ENCODE measurements at regions not wholly inside any gene's neighbourhood (a gene's known extent, or its start where the extent isn't known, plus 50 kb on each side); places are given as distances from the start of the nearest gene placed in this dataset.

- H3K27me3 Mint-ChIP-seq (ENCODE audit: low read depth): no peaks in the 10 kb centered on the region
- H3K36me3 Mint-ChIP-seq (ENCODE audit: low read depth): no peaks in the 10 kb centered on the region
- DNase-seq (no peak), ATAC-seq (no peak)
- POLR2A ChIA-PET: no interaction called here
- H3K4me1 Mint-ChIP-seq (ENCODE audit: low read depth): no peaks in the 10 kb centered on the region
- H3K9me3 Mint-ChIP-seq (ENCODE audit: insufficient read depth): peaks cover 6% of the 10 kb centered on the region
- CTCF ChIA-PET: no interaction called here
- no peak overlapping the region for H3K27ac Mint-ChIP-seq
- H3K4me3 Mint-ChIP-seq: no peak overlapping the region
Measured at GRCh38 chr3:64761729-64762128, 73.9 kb upstream of the ADAMTS9 start.

GRCh38 chr3:64760258-64760657 lies 72.5 kb upstream of the ADAMTS9 start:
- H3K27me3 Mint-ChIP-seq (ENCODE audit: low read depth): no peaks in the 10 kb centered on the region
- ATAC-seq (no peak), DNase-seq (no peak)
- peaks cover 6% of the 10 kb centered on the region for H3K9me3 Mint-ChIP-seq (ENCODE audit: insufficient read depth)
- H3K27ac Mint-ChIP-seq: no peak overlapping the region
- H3K4me1 Mint-ChIP-seq (ENCODE audit: low read depth): no peaks in the 10 kb centered on the region
- no peaks in the 10 kb centered on the region for H3K36me3 Mint-ChIP-seq (ENCODE audit: low read depth)
- ChIA-PET POLR2A (no interaction called here), CTCF (no interaction called here)
- no peak overlapping the region for H3K4me3 Mint-ChIP-seq

GRCh38 chr3:64759811-64760210 lies 72.0 kb upstream of the ADAMTS9 start:
- H3K27me3 Mint-ChIP-seq (ENCODE audit: low read depth): no peaks in the 10 kb centered on the region
- no peaks in the 10 kb centered on the region for H3K36me3 Mint-ChIP-seq (ENCODE audit: low read depth)
- ChIA-PET CTCF (no interaction called here), POLR2A (no interaction called here)
- H3K9me3 Mint-ChIP-seq (ENCODE audit: insufficient read depth): peaks cover 6% of the 10 kb centered on the region
- H3K4me3 Mint-ChIP-seq: no peak overlapping the region
- no peak overlapping the region for H3K27ac Mint-ChIP-seq
- DNase-seq (no peak), ATAC-seq (no peak)
- no peaks in the 10 kb centered on the region for H3K4me1 Mint-ChIP-seq (ENCODE audit: low read depth)

- CTCF ChIA-PET: no interaction called here
Measured at GRCh38 chr3:64756398-64756986, 68.7 kb upstream of the ADAMTS9 start.

GRCh38 chr3:64748244-64748904 lies 60.6 kb upstream of the ADAMTS9 start:
- no peak overlapping the region for H3K27ac Mint-ChIP-seq
- H3K9me3 Mint-ChIP-seq (ENCODE audit: insufficient read depth): no peaks in the 10 kb centered on the region
- no peaks in the 10 kb centered on the region for H3K27me3 Mint-ChIP-seq (ENCODE audit: low read depth)
- H3K4me1 Mint-ChIP-seq (ENCODE audit: low read depth): no peaks in the 10 kb centered on the region
- DNase-seq (no peak), ATAC-seq (no peak)
- H3K36me3 Mint-ChIP-seq (ENCODE audit: low read depth): no peaks in the 10 kb centered on the region
- ChIA-PET POLR2A (no interaction called here), CTCF (no interaction called here)
- no peak overlapping the region for H3K4me3 Mint-ChIP-seq

More at GRCh38 chr3:64756398-64756986, 68.7 kb upstream of the ADAMTS9 start:
- H3K4me3 Mint-ChIP-seq: no peak overlapping the region
- DNase-seq: no peak
- H3K27ac Mint-ChIP-seq: no peak overlapping the region
- H3K9me3 Mint-ChIP-seq (ENCODE audit: insufficient read depth): peaks cover 4% of the 10 kb centered on the region
- POLR2A ChIA-PET: no interaction called here
- no peak for ATAC-seq
- no peaks in the 10 kb centered on the region for H3K4me1 Mint-ChIP-seq (ENCODE audit: low read depth)
- no peaks in the 10 kb centered on the region for H3K36me3 Mint-ChIP-seq (ENCODE audit: low read depth)
- no peaks in the 10 kb centered on the region for H3K27me3 Mint-ChIP-seq (ENCODE audit: low read depth)

- POLR2A ChIA-PET: no interaction called here
- ATAC-seq (no peak), DNase-seq (no peak)
- CTCF ChIA-PET: no interaction called here
- H3K4me3 Mint-ChIP-seq: no peak overlapping the region
- H3K9me3 Mint-ChIP-seq (ENCODE audit: insufficient read depth): no peaks in the 10 kb centered on the region
- no peaks in the 10 kb centered on the region for H3K4me1 Mint-ChIP-seq (ENCODE audit: low read depth)
- H3K27me3 Mint-ChIP-seq (ENCODE audit: low read depth): no peaks in the 10 kb centered on the region
- no peaks in the 10 kb centered on the region for H3K36me3 Mint-ChIP-seq (ENCODE audit: low read depth)
- no peak overlapping the region for H3K27ac Mint-ChIP-seq
Measured at GRCh38 chr3:64747679-64748078, 59.9 kb upstream of the ADAMTS9 start.

GRCh38 chr3:64743887-64744243 lies 56.1 kb upstream of the ADAMTS9 start:
- no peaks in the 10 kb centered on the region for H3K4me1 Mint-ChIP-seq (ENCODE audit: low read depth)
- no peak overlapping the region for H3K4me3 Mint-ChIP-seq
- H3K27ac Mint-ChIP-seq: no peak overlapping the region
- ChIA-PET CTCF (no interaction called here), POLR2A (no interaction called here)
- no peak for DNase-seq
- H3K27me3 Mint-ChIP-seq (ENCODE audit: low read depth): no peaks in the 10 kb centered on the region
- H3K36me3 Mint-ChIP-seq (ENCODE audit: low read depth): no peaks in the 10 kb centered on the region
- no peak for ATAC-seq
- no peaks in the 10 kb centered on the region for H3K9me3 Mint-ChIP-seq (ENCODE audit: insufficient read depth)

- POLR2A ChIA-PET: no interaction called here
- Mint-ChIP-seq H3K9me3 (ENCODE audit: insufficient read depth) (no peaks in the 10 kb centered on the region), H3K4me3 (no peak overlapping the region), H3K27ac (no peak overlapping the region), H3K36me3 (ENCODE audit: low read depth) (no peaks in the 10 kb centered on the region), H3K4me1 (ENCODE audit: low read depth) (no peaks in the 10 kb centered on the region), H3K27me3 (ENCODE audit: low read depth) (no peaks in the 10 kb centered on the region)
- ATAC-seq: no peak
- no peak for DNase-seq
- CTCF ChIA-PET: no interaction called here
Measured at GRCh38 chr3:64743156-64743886, 55.5 kb upstream of the ADAMTS9 start.

- no peaks in the 10 kb centered on the region for H3K36me3 Mint-ChIP-seq (ENCODE audit: low read depth)
- ChIA-PET CTCF (no interaction called here), POLR2A (no interaction called here)
- H3K4me1 Mint-ChIP-seq (ENCODE audit: low read depth): no peaks in the 10 kb centered on the region
- no peak overlapping the region for H3K27ac Mint-ChIP-seq
- DNase-seq (no peak), ATAC-seq (no peak)
- H3K4me3 Mint-ChIP-seq: no peak overlapping the region
- no peaks in the 10 kb centered on the region for H3K27me3 Mint-ChIP-seq (ENCODE audit: low read depth)
- peaks cover 3% of the 10 kb centered on the region for H3K9me3 Mint-ChIP-seq (ENCODE audit: insufficient read depth)
Measured at GRCh38 chr3:64741341-64741740, 53.5 kb upstream of the ADAMTS9 start.

GRCh38 chr3:64739971-64740631 lies 52.3 kb upstream of the ADAMTS9 start:
- ChIA-PET POLR2A (no interaction called here), CTCF (no interaction called here)
- no peaks in the 10 kb centered on the region for H3K27me3 Mint-ChIP-seq (ENCODE audit: low read depth)
- H3K4me1 Mint-ChIP-seq (ENCODE audit: low read depth): no peaks in the 10 kb centered on the region
- peaks cover 3% of the 10 kb centered on the region for H3K9me3 Mint-ChIP-seq (ENCODE audit: insufficient read depth)
- ATAC-seq: no peak
- no peak overlapping the region for H3K27ac Mint-ChIP-seq
- no peak overlapping the region for H3K4me3 Mint-ChIP-seq
- no peak for DNase-seq
- H3K36me3 Mint-ChIP-seq (ENCODE audit: low read depth): no peaks in the 10 kb centered on the region

Data from activated CD8-positive, alpha-beta T cell treated with anti-CD3 and anti-CD28 coated beads, Interleukin-2, amount 10 ng/mL, durations not matched to agents 7 days and 5 days (primary cell).